Endodermal cell (in vitro differentiated cells): ENCODE measurements at regions not wholly inside any gene's neighbourhood (a gene's known extent, or its start where the extent isn't known, plus 50 kb on each side); places are given as distances from the start of the nearest gene placed in this dataset.

ENCODE experiments used
- DNase-seq: peaks from one replicate; pipeline ENCODE4 v3.0.0-alpha.2; 2017
- H3K27ac ChIP-seq: 2 replicates; pipeline ENCODE4 v1.5.1; 2013; ENCODE audit warnings: mild to moderate bottlenecking, low read depth, low read length, moderate library complexity
- H3K27me3 ChIP-seq: 2 replicates; pipeline ENCODE4 v1.6.1; 2013; ENCODE audit warnings: mild to moderate bottlenecking, low read length, moderate library complexity; ENCODE audit not compliant: insufficient read depth, control insufficient read depth, poor library complexity, severe bottlenecking
- H3K36me3 ChIP-seq: 2 replicates; pipeline ENCODE4 v1.7.0; 2013; ENCODE audit warnings: mild to moderate bottlenecking, low read length, moderate library complexity; ENCODE audit not compliant: control insufficient read depth, insufficient read depth
- H3K4me1 ChIP-seq: one replicate; pipeline ENCODE4 v1.7.0; 2013; ENCODE audit warnings: low read length; ENCODE audit not compliant: control insufficient read depth, insufficient read depth
- H3K4me3 ChIP-seq: 2 replicates; pipeline ENCODE4 v1.5.1; 2013; ENCODE audit warnings: mild to moderate bottlenecking, low read length, moderate library complexity
- H3K9ac ChIP-seq: 2 replicates; pipeline ENCODE4 v1.6.1; 2013; ENCODE audit warnings: mild to moderate bottlenecking, low read length, moderate library complexity; ENCODE audit not compliant: poor library complexity, severe bottlenecking; ENCODE audit errors: extremely low read depth
- H3K9me3 ChIP-seq: 2 replicates; pipeline ENCODE4 v1.6.1; 2013; ENCODE audit warnings: mild to moderate bottlenecking, low read length, moderate library complexity; ENCODE audit not compliant: control insufficient read depth
- H3K27ac Mint-ChIP-seq: 2 replicates; pipeline ENCODE4 v1.8.0; 2020; ENCODE audit warnings: mixed read lengths
- H3K27me3 Mint-ChIP-seq: 2 replicates; pipeline ENCODE4 v1.8.0; 2021; ENCODE audit warnings: mild to moderate bottlenecking, mixed read lengths; ENCODE audit not compliant: insufficient read depth
- H3K36me3 Mint-ChIP-seq: 2 replicates; pipeline ENCODE4 v1.8.0; 2020; ENCODE audit warnings: low read depth, mixed read lengths
- H3K4me1 Mint-ChIP-seq: 2 replicates; pipeline ENCODE4 v1.8.0; 2020; ENCODE audit warnings: mixed read lengths
- H3K4me3 Mint-ChIP-seq: 2 replicates; pipeline ENCODE4 v1.8.0; 2020; ENCODE audit warnings: mild to moderate bottlenecking, moderate library complexity, mixed read lengths
- H3K9me3 Mint-ChIP-seq: 2 replicates; pipeline ENCODE4 v1.8.0; 2020; ENCODE audit warnings: mild to moderate bottlenecking, mixed read lengths
- CTCF ChIP-seq: fragments of 200-600 bp; sonication (generic); conservative IDR thresholded peaks from 2 replicates; pipeline ENCODE4 v1.5.0; 2021; ENCODE audit warnings: antibody characterized with exemption, mild to moderate bottlenecking
- WGBS, 2 experiments: methylation state at CpG; one replicate each; pipeline versions ENCODE4 v1.1.5 to v1.1.7; 2013; ENCODE audit warnings: missing lambda C conversion rate in 2 of 2, mixed read lengths in 1 of 2; ENCODE audit not compliant: insufficient coverage in 1 of 2, insufficient read length in 1 of 2; 5-methylcytosine and 5-hydroxymethylcytosine counted together

GRCh38 chr2:18475884-18476283, 84.6 kb downstream of the RDH14 start:
- no peak for DNase-seq
- H3K27me3 ChIP-seq, result no peaks in the 10 kb centered on the region
- 100% methylated on average over 2 of the region's 2 CpGs; no CpG with 5 or more reads in 1 of the 2 experiments for WGBS, 2 experiments
- Mint-ChIP-seq H3K9me3 (no peaks in the 10 kb centered on the region), H3K36me3 (no peaks in the 10 kb centered on the region), H3K27ac (no peak overlapping the region), H3K4me1 (no peaks in the 10 kb centered on the region), H3K4me3 (no peak overlapping the region), H3K27me3 (peaks cover 5% of the 10 kb centered on the region)
- no peak for TF ChIP-seq CTCF
- no peak overlapping the region for H3K9ac ChIP-seq
- H3K9me3 ChIP-seq, result no peaks in the 10 kb centered on the region
- no peak overlapping the region for H3K4me3 ChIP-seq
- no peaks in the 10 kb centered on the region for H3K4me1 ChIP-seq
- H3K27ac ChIP-seq, result no peak overlapping the region
- H3K36me3 ChIP-seq, result no peaks in the 10 kb centered on the region

DNA sequence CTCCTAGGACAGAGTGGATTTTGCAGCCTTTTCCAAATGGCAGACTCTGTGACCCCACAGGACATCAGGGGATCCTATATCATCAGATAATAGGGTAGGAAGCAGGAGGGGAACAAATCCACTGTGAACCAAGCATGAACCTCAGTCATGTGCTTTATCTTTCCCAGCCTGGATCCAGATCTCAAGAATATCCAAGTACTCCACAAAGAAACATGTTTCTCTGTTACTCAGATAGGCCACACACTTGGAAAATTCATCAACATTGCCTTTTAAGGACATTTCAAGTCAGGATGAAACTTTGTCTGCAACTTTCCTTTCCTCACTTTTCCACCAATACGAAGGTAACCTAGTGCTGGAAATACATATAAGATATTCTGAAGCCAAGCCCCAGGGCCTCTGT, 85.8 kb downstream of the RDH14 start:
- Histone ChIP-seq H3K4me3 (no peak overlapping the region), H3K9ac (no peak overlapping the region), H3K27me3 (no peaks in the 10 kb centered on the region), H3K4me1 (no peaks in the 10 kb centered on the region), H3K27ac (no peak overlapping the region), H3K9me3 (no peaks in the 10 kb centered on the region), H3K36me3 (no peaks in the 10 kb centered on the region)
- Mint-ChIP-seq H3K9me3 (no peaks in the 10 kb centered on the region), H3K27ac (no peak overlapping the region), H3K4me1 (no peaks in the 10 kb centered on the region), H3K36me3 (no peaks in the 10 kb centered on the region), H3K27me3 (peaks cover 5% of the 10 kb centered on the region), H3K4me3 (no peak overlapping the region)
- no peak for DNase-seq
- no peak for TF ChIP-seq CTCF
- 90% methylated on average over 1 of the region's 1 CpG; no CpG with 5 or more reads in 1 of the 2 experiments for WGBS, 2 experiments

DNA sequence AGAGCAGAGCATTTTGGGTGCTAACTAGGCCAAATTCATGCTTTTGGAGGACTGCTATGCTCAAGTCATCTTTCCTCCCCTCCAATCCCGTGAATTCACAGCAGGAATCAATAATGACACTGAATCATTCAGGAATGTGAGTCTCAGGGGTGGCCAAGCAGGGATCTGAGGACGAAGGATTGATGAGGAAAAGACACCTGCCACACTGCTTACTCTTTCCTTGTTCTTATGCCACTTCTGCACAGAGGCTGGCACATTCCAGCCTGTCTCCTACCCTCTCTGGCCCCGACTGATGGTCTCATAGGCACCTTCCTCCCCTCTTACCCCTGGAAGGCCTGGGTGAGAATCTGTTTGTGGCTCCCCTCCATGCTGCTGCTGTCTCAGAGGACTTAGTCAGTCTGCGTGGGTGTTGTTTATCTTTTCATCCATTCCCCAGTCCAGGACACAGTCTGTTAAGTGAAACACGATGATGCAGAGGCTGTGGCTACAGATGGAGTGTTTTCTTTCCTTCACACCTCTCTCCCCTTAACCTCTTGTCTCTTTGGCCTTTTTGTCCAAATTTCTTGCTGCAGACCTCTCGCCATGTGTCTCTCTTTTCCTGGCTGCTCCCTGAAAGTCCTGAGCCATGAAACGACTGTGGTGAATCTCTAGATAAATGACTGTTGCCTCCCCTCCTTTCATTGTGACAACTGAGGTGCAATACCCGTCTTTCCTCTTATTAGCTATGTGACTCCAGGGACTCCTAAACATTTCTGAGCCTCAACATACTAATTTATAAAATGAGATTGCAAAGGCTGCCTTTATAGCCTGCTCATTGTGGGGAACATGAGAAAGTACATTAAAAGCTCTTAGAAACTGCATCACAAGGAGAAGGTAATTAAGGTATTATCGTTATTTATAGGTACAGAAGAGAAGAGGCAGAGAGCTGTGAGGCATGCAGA, 86.9 kb downstream of the RDH14 start:
- Mint-ChIP-seq H3K4me3 (no peak overlapping the region), H3K27ac (no peak overlapping the region), H3K27me3 (peaks cover 5% of the 10 kb centered on the region), H3K9me3 (no peaks in the 10 kb centered on the region), H3K36me3 (no peaks in the 10 kb centered on the region), H3K4me1 (no peaks in the 10 kb centered on the region)
- no peak for TF ChIP-seq CTCF
- no peak for DNase-seq
- H3K9me3 ChIP-seq, result no peaks in the 10 kb centered on the region
- H3K4me3 ChIP-seq, result no peak overlapping the region
- no peak overlapping the region for H3K9ac ChIP-seq
- H3K27me3 ChIP-seq, result no peaks in the 10 kb centered on the region
- no peaks in the 10 kb centered on the region for H3K4me1 ChIP-seq
- H3K36me3 ChIP-seq, result no peaks in the 10 kb centered on the region
- WGBS, 2 experiments, result 78 to 88% methylated on average over 7 to 9 of the region's 9 CpGs
- no peak overlapping the region for H3K27ac ChIP-seq
